Endodermal cell (in vitro differentiated cells): ENCODE measurements at regions not wholly inside any gene's neighbourhood (a gene's known extent, or its start where the extent isn't known, plus 50 kb on each side); places are given as distances from the start of the nearest gene placed in this dataset.

ENCODE experiments used
- DNase-seq: peaks from one replicate; pipeline ENCODE4 v3.0.0-alpha.2; 2017
- H3K27ac ChIP-seq: 2 replicates; pipeline ENCODE4 v1.5.1; 2013; ENCODE audit warnings: mild to moderate bottlenecking, low read depth, low read length, moderate library complexity
- H3K27me3 ChIP-seq: 2 replicates; pipeline ENCODE4 v1.6.1; 2013; ENCODE audit warnings: mild to moderate bottlenecking, low read length, moderate library complexity; ENCODE audit not compliant: insufficient read depth, control insufficient read depth, poor library complexity, severe bottlenecking
- H3K36me3 ChIP-seq: 2 replicates; pipeline ENCODE4 v1.7.0; 2013; ENCODE audit warnings: mild to moderate bottlenecking, low read length, moderate library complexity; ENCODE audit not compliant: control insufficient read depth, insufficient read depth
- H3K4me1 ChIP-seq: one replicate; pipeline ENCODE4 v1.7.0; 2013; ENCODE audit warnings: low read length; ENCODE audit not compliant: control insufficient read depth, insufficient read depth
- H3K4me3 ChIP-seq: 2 replicates; pipeline ENCODE4 v1.5.1; 2013; ENCODE audit warnings: mild to moderate bottlenecking, low read length, moderate library complexity
- H3K9ac ChIP-seq: 2 replicates; pipeline ENCODE4 v1.6.1; 2013; ENCODE audit warnings: mild to moderate bottlenecking, low read length, moderate library complexity; ENCODE audit not compliant: poor library complexity, severe bottlenecking; ENCODE audit errors: extremely low read depth
- H3K9me3 ChIP-seq: 2 replicates; pipeline ENCODE4 v1.6.1; 2013; ENCODE audit warnings: mild to moderate bottlenecking, low read length, moderate library complexity; ENCODE audit not compliant: control insufficient read depth
- H3K27ac Mint-ChIP-seq: 2 replicates; pipeline ENCODE4 v1.8.0; 2020; ENCODE audit warnings: mixed read lengths
- H3K27me3 Mint-ChIP-seq: 2 replicates; pipeline ENCODE4 v1.8.0; 2021; ENCODE audit warnings: mild to moderate bottlenecking, mixed read lengths; ENCODE audit not compliant: insufficient read depth
- H3K36me3 Mint-ChIP-seq: 2 replicates; pipeline ENCODE4 v1.8.0; 2020; ENCODE audit warnings: low read depth, mixed read lengths
- H3K4me1 Mint-ChIP-seq: 2 replicates; pipeline ENCODE4 v1.8.0; 2020; ENCODE audit warnings: mixed read lengths
- H3K4me3 Mint-ChIP-seq: 2 replicates; pipeline ENCODE4 v1.8.0; 2020; ENCODE audit warnings: mild to moderate bottlenecking, moderate library complexity, mixed read lengths
- H3K9me3 Mint-ChIP-seq: 2 replicates; pipeline ENCODE4 v1.8.0; 2020; ENCODE audit warnings: mild to moderate bottlenecking, mixed read lengths
- CTCF ChIP-seq: fragments of 200-600 bp; sonication (generic); conservative IDR thresholded peaks from 2 replicates; pipeline ENCODE4 v1.5.0; 2021; ENCODE audit warnings: antibody characterized with exemption, mild to moderate bottlenecking
- WGBS, 2 experiments: methylation state at CpG; one replicate each; pipeline versions ENCODE4 v1.1.5 to v1.1.7; 2013; ENCODE audit warnings: missing lambda C conversion rate in 2 of 2, mixed read lengths in 1 of 2; ENCODE audit not compliant: insufficient coverage in 1 of 2, insufficient read length in 1 of 2; 5-methylcytosine and 5-hydroxymethylcytosine counted together

GRCh38 chr4:179569549-179569948 lies 2127.3 kb upstream of the AGA start:
- H3K4me3 Mint-ChIP-seq, result no peak overlapping the region
- Histone ChIP-seq H3K9me3 (peaks cover 17% of the 10 kb centered on the region), H3K36me3 (no peaks in the 10 kb centered on the region), H3K9ac (no peak overlapping the region), H3K4me1 (no peaks in the 10 kb centered on the region), H3K27ac (no peak overlapping the region), H3K4me3 (no peak overlapping the region), H3K27me3 (no peaks in the 10 kb centered on the region)
- TF ChIP-seq CTCF, result no peak
- H3K27ac Mint-ChIP-seq, result no peak overlapping the region
- no peak for DNase-seq
- 45 to 46% methylated on average over 2 of the region's 2 CpGs for WGBS, 2 experiments
- no peaks in the 10 kb centered on the region for H3K27me3 Mint-ChIP-seq
- peaks cover 32% of the 10 kb centered on the region for H3K9me3 Mint-ChIP-seq
- H3K4me1 Mint-ChIP-seq, result no peaks in the 10 kb centered on the region
- no peaks in the 10 kb centered on the region for H3K36me3 Mint-ChIP-seq

GRCh38 chr4:179582164-179582905 lies 2140.1 kb upstream of the AGA start:
- Mint-ChIP-seq H3K9me3 (no peaks in the 10 kb centered on the region), H3K4me3 (no peak overlapping the region), H3K27me3 (no peaks in the 10 kb centered on the region), H3K4me1 (no peaks in the 10 kb centered on the region), H3K27ac (no peak overlapping the region), H3K36me3 (no peaks in the 10 kb centered on the region)
- no peak overlapping the region for H3K4me3 ChIP-seq
- WGBS, 2 experiments, result 84% methylated on average over 3 of the region's 3 CpGs; no CpG with 5 or more reads in 1 of the 2 experiments
- H3K27me3 ChIP-seq, result no peaks in the 10 kb centered on the region
- no peak overlapping the region for H3K9ac ChIP-seq
- no peak overlapping the region for H3K27ac ChIP-seq
- no peak for DNase-seq
- H3K9me3 ChIP-seq, result no peaks in the 10 kb centered on the region
- TF ChIP-seq CTCF, result no peak
- H3K4me1 ChIP-seq, result no peaks in the 10 kb centered on the region
- H3K36me3 ChIP-seq, result no peaks in the 10 kb centered on the region

GRCh38 chr4:179583221-179583620 lies 2141.0 kb upstream of the AGA start:
- WGBS, 2 experiments, result 54% methylated on average over 4 of the region's 4 CpGs; no CpG with 5 or more reads in 1 of the 2 experiments
- H3K27ac Mint-ChIP-seq, result no peak overlapping the region
- H3K4me1 Mint-ChIP-seq, result no peaks in the 10 kb centered on the region
- no peak overlapping the region for H3K4me3 Mint-ChIP-seq
- DNase-seq, result no peak
- H3K36me3 Mint-ChIP-seq, result no peaks in the 10 kb centered on the region
- Histone ChIP-seq H3K4me1 (no peaks in the 10 kb centered on the region), H3K27ac (no peak overlapping the region), H3K9ac (no peak overlapping the region), H3K4me3 (no peak overlapping the region), H3K36me3 (no peaks in the 10 kb centered on the region), H3K27me3 (no peaks in the 10 kb centered on the region), H3K9me3 (no peaks in the 10 kb centered on the region)
- no peak for TF ChIP-seq CTCF
- H3K9me3 Mint-ChIP-seq, result no peaks in the 10 kb centered on the region
- no peaks in the 10 kb centered on the region for H3K27me3 Mint-ChIP-seq
